GM23338 (cell line): ENCODE measurements at regions not wholly inside any gene's neighbourhood (a gene's known extent, or its start where the extent isn't known, plus 50 kb on each side); places are given as distances from the start of the nearest gene placed in this dataset.

ENCODE experiments used
- ATAC-seq: fragments of 200-7000 bp; cut with Tn5 transposase; 3 replicates; pipeline ENCODE4 v1.9.1; 2020
- DNase-seq: peaks from one replicate; pipeline ENCODE4 v3.0.0-alpha.2; 2015; ENCODE audit warnings: low spot score
- H2AFZ ChIP-seq: fragments of 200-600 bp; sonication (generic); 2 replicates; pipeline ENCODE4 v1.8.0; 2016; ENCODE audit warnings: antibody characterized with exemption, mild to moderate bottlenecking, moderate library complexity
- H3F3A ChIP-seq: fragments of 200-600 bp; sonication (generic); replicated peaks from 2 replicates; pipeline ENCODE4 v1.8.0; 2017; ENCODE audit warnings: antibody characterized with exemption, mixed run types, low read depth
- H3K27ac ChIP-seq: fragments of 200-600 bp; sonication (generic); 2 replicates; pipeline ENCODE4 v1.6.1; 2016; ENCODE audit warnings: low read depth
- H3K27me3 ChIP-seq: fragments of 200-600 bp; sonication (generic); 2 replicates; pipeline ENCODE4 v1.8.0; 2016; ENCODE audit warnings: mild to moderate bottlenecking, mixed run types, moderate library complexity; ENCODE audit not compliant: insufficient read depth
- H3K36me3 ChIP-seq: fragments of 200-600 bp; sonication (generic); 2 replicates; pipeline ENCODE4 v1.8.0; 2016; ENCODE audit warnings: mild to moderate bottlenecking; ENCODE audit not compliant: insufficient read depth
- H3K4me1 ChIP-seq: fragments of 200-600 bp; sonication (generic); 2 replicates; pipeline ENCODE4 v1.8.0; 2016; ENCODE audit warnings: mild to moderate bottlenecking, moderate library complexity; ENCODE audit not compliant: insufficient read depth
- H3K4me2 ChIP-seq: fragments of 200-600 bp; sonication (generic); 2 replicates; pipeline ENCODE4 v1.7.1; 2017; ENCODE audit warnings: mixed run types
- H3K4me3 ChIP-seq: fragments of 200-600 bp; sonication (generic); 2 replicates; pipeline ENCODE4 v1.6.1; 2016; ENCODE audit warnings: mixed run types
- H3K79me2 ChIP-seq: fragments of 200-600 bp; sonication (generic); replicated peaks from 2 replicates; pipeline ENCODE4 v1.8.0; 2017; ENCODE audit warnings: mild to moderate bottlenecking; ENCODE audit not compliant: insufficient read depth
- H3K9me2 ChIP-seq: fragments of 200-600 bp; sonication (generic); 2 replicates; pipeline ENCODE4 v1.8.0; 2017; ENCODE audit not compliant: insufficient read depth
- H4K20me1 ChIP-seq: fragments of 200-600 bp; sonication (generic); replicated peaks from 2 replicates; pipeline ENCODE4 v1.8.0; 2017; ENCODE audit warnings: mild to moderate bottlenecking; ENCODE audit not compliant: insufficient read depth
- H3K27ac Mint-ChIP-seq: 2 replicates; pipeline ENCODE4 v1.8.0; 2020; ENCODE audit warnings: inconsistent platforms, mild to moderate bottlenecking, moderate library complexity, mixed read lengths
- H3K27me3 Mint-ChIP-seq: 3 replicates; pipeline ENCODE4 v1.8.0; 2022; ENCODE audit warnings: low read depth, mild to moderate bottlenecking, moderate library complexity, mixed read lengths, inconsistent platforms; ENCODE audit not compliant: insufficient read depth, poor library complexity
- H3K36me3 Mint-ChIP-seq: 3 replicates; pipeline ENCODE4 v1.8.0; 2021; ENCODE audit warnings: low read depth, mild to moderate bottlenecking, inconsistent platforms, moderate library complexity, mixed read lengths
- H3K4me1 Mint-ChIP-seq: 3 replicates; pipeline ENCODE4 v1.8.0; 2020; ENCODE audit warnings: mild to moderate bottlenecking, inconsistent platforms, mixed read lengths
- H3K4me3 Mint-ChIP-seq: 3 replicates; pipeline ENCODE4 v1.8.0; 2021; ENCODE audit warnings: moderate library complexity, mild to moderate bottlenecking, inconsistent platforms, mixed read lengths
- H3K9me3 Mint-ChIP-seq: 3 replicates; pipeline ENCODE4 v1.8.0; 2020; ENCODE audit warnings: moderate library complexity, mild to moderate bottlenecking, inconsistent platforms, mixed read lengths
- CREB1 ChIP-seq: fragments of 250-450 bp; sonication (Bioruptor Pico); IDR thresholded peaks from 2 replicates; pipeline ENCODE4 v1.5.0; 2020; ENCODE audit warnings: low read depth, mild to moderate bottlenecking, moderate library complexity
- ETS1 ChIP-seq: IDR thresholded peaks from 2 replicates; pipeline ENCODE4 v1.6.1; 2016; ENCODE audit warnings: antibody characterized with exemption
- EZH2phosphoT487 ChIP-seq: fragments of 200-600 bp; sonication (generic); IDR thresholded peaks from one replicate; pipeline ENCODE4 v1.8.1; 2018; ENCODE audit warnings: antibody characterized with exemption; ENCODE audit not compliant: unreplicated experiment
- JUNB ChIP-seq: IDR thresholded peaks from one replicate; pipeline ENCODE4 v1.6.1; 2016; ENCODE audit warnings: antibody characterized with exemption; ENCODE audit not compliant: unreplicated experiment
- POLR2AphosphoS5 ChIP-seq: IDR thresholded peaks from 2 replicates; pipeline ENCODE4 v1.6.1; 2016; ENCODE audit warnings: antibody characterized with exemption, low read depth
- STAT1 ChIP-seq: IDR thresholded peaks from one replicate; pipeline ENCODE4 v1.6.1; 2016; ENCODE audit warnings: antibody characterized with exemption; ENCODE audit not compliant: unreplicated experiment
- ZNF114 ChIP-seq: fragments of 250-450 bp; sonication (Bioruptor Pico); IDR thresholded peaks from 2 replicates; pipeline ENCODE4 v1.5.0; 2020; ENCODE audit warnings: mild to moderate bottlenecking, moderate library complexity
- ZNF331 ChIP-seq: fragments of 250-450 bp; sonication (Bioruptor Pico); IDR thresholded peaks from 2 replicates; pipeline ENCODE4 v1.5.0; 2020; ENCODE audit warnings: low read depth, mild to moderate bottlenecking, moderate library complexity
- TF ChIP-seq, protein P1 (sequence below), 2 experiments: fragments of 200-600 bp in 1 of 2; sonication (generic) in 1 of 2; conservative IDR thresholded peaks; 2 replicates each; pipeline versions ENCODE4 v1.5.1 to v1.6.1; 2016 to 2017; ENCODE audit warnings: antibody characterized with exemption in 2 of 2, low read depth in 2 of 2, mild to moderate bottlenecking in 2 of 2, moderate library complexity in 1 of 2

GRCh38 chr16:85250609-85251223 lies 138.4 kb upstream of the CIBAR2 start:
- peaks cover 12% of the 10 kb centered on the region for H3K27me3 Mint-ChIP-seq
- Histone ChIP-seq H3K36me3 (no peaks in the 10 kb centered on the region), H3F3A (no peaks in the 10 kb centered on the region), H3K27ac (no peak overlapping the region), H3K27me3 (no peaks in the 10 kb centered on the region), H3K4me1 (no peaks in the 10 kb centered on the region), H3K4me2 (no peak overlapping the region), H2AFZ (no peak overlapping the region), H3K9me2 (no peaks in the 10 kb centered on the region), H3K79me2 (0 out of 2 replicates have a peak, but pooled peaks cover 8% of the 10 kb centered on the region), H3K4me3 (no peak overlapping the region), H4K20me1 (no peaks in the 10 kb centered on the region; the same call in 1 of the 2 replicates)
- no peak overlapping the region for H3K4me3 Mint-ChIP-seq
- DNase-seq (no peak), ATAC-seq (no peak)
- TF ChIP-seq POLR2AphosphoS5 (no peak), JUNB (no peak)
- H3K36me3 Mint-ChIP-seq = no peaks in the 10 kb centered on the region
- no peaks in the 10 kb centered on the region for H3K9me3 Mint-ChIP-seq
- peaks cover 11% of the 10 kb centered on the region for H3K4me1 Mint-ChIP-seq
- H3K27ac Mint-ChIP-seq = no peak overlapping the region

GRCh38 chr16:85251225-85251760 lies 139.0 kb upstream of the CIBAR2 start:
- Histone ChIP-seq H3K79me2 (0 out of 2 replicates have a peak, but pooled peaks cover 8% of the 10 kb centered on the region), H3K4me1 (no peaks in the 10 kb centered on the region), H3K4me3 (no peak overlapping the region), H4K20me1 (no peaks in the 10 kb centered on the region; the same call in 1 of the 2 replicates), H3K27ac (no peak overlapping the region), H3F3A (no peaks in the 10 kb centered on the region), H3K27me3 (no peaks in the 10 kb centered on the region), H3K9me2 (no peaks in the 10 kb centered on the region), H3K36me3 (no peaks in the 10 kb centered on the region), H3K4me2 (no peak overlapping the region), H2AFZ (no peak overlapping the region)
- ATAC-seq (no peak), DNase-seq (no peak)
- TF ChIP-seq CREB1 (CRISPR knock-in tag) (no peak), STAT1 (no peak)
- Mint-ChIP-seq H3K4me1 (peaks cover 5% of the 10 kb centered on the region), H3K27ac (no peak overlapping the region), H3K4me3 (no peak overlapping the region), H3K27me3 (peaks cover 12% of the 10 kb centered on the region), H3K36me3 (no peaks in the 10 kb centered on the region), H3K9me3 (no peaks in the 10 kb centered on the region)

GRCh38 chr16:85252014-85252413 lies 139.7 kb upstream of the CIBAR2 start:
- no peaks in the 10 kb centered on the region for H3K9me3 Mint-ChIP-seq
- H3K4me3 Mint-ChIP-seq = no peak overlapping the region
- H3K27ac ChIP-seq = no peak overlapping the region
- DNase-seq = no peak
- no peaks in the 10 kb centered on the region for H3K36me3 ChIP-seq
- H3K27me3 Mint-ChIP-seq = peaks cover 12% of the 10 kb centered on the region
- ATAC-seq = no peak
- H3K36me3 Mint-ChIP-seq = no peaks in the 10 kb centered on the region
- no peak overlapping the region for H3K4me2 ChIP-seq
- H3K9me2 ChIP-seq = no peaks in the 10 kb centered on the region
- H3K4me1 Mint-ChIP-seq = peaks cover 2% of the 10 kb centered on the region
- H3K79me2 ChIP-seq = 0 out of 2 replicates have a peak, but pooled peaks cover 8% of the 10 kb centered on the region
- H3F3A ChIP-seq = no peaks in the 10 kb centered on the region
- H3K27me3 ChIP-seq = no peaks in the 10 kb centered on the region
- no peaks in the 10 kb centered on the region; the same call in 1 of the 2 replicates for H4K20me1 ChIP-seq
- no peak overlapping the region for H2AFZ ChIP-seq
- no peak overlapping the region for H3K27ac Mint-ChIP-seq
- H3K4me3 ChIP-seq = no peak overlapping the region
- no peaks in the 10 kb centered on the region for H3K4me1 ChIP-seq
- TF ChIP-seq STAT1 (no peak), ZNF114 (CRISPR knock-in tag) (no peak), EZH2phosphoT487 (no peak), ZNF331 (CRISPR knock-in tag) (no peak), ETS1 (no peak)
- TF ChIP-seq, protein P1, sequence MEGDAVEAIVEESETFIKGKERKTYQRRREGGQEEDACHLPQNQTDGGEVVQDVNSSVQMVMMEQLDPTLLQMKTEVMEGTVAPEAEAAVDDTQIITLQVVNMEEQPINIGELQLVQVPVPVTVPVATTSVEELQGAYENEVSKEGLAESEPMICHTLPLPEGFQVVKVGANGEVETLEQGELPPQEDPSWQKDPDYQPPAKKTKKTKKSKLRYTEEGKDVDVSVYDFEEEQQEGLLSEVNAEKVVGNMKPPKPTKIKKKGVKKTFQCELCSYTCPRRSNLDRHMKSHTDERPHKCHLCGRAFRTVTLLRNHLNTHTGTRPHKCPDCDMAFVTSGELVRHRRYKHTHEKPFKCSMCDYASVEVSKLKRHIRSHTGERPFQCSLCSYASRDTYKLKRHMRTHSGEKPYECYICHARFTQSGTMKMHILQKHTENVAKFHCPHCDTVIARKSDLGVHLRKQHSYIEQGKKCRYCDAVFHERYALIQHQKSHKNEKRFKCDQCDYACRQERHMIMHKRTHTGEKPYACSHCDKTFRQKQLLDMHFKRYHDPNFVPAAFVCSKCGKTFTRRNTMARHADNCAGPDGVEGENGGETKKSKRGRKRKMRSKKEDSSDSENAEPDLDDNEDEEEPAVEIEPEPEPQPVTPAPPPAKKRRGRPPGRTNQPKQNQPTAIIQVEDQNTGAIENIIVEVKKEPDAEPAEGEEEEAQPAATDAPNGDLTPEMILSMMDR (conservative IDR thresholded peaks at IDR 0.05; ENCODE audit: low read depth in 2 of 2) = no peak
